OCI-LY7 (cell line): ENCODE measurements at regions not wholly inside any gene's neighbourhood (a gene's known extent, or its start where the extent isn't known, plus 50 kb on each side); places are given as distances from the start of the nearest gene placed in this dataset.

ENCODE experiments used
- CTCF ChIP-seq: fragments of 200-600 bp; sonication (generic); conservative IDR thresholded peaks from 2 replicates; pipeline ENCODE4 v1.5.1; 2014; ENCODE audit warnings: mild to moderate bottlenecking, antibody characterized with exemption, low read length, moderate library complexity, mixed read lengths
- EZH2phosphoT487 ChIP-seq: fragments of 200-600 bp; sonication (generic); IDR thresholded peaks from 2 replicates; pipeline ENCODE4 v1.6.1; 2018; ENCODE audit warnings: low read depth, borderline replicate concordance, mild to moderate bottlenecking, mixed run types, antibody characterized with exemption, low read length, moderate library complexity, mixed read lengths

- TF ChIP-seq CTCF (no peak), EZH2phosphoT487 (no peak)
These were observed 413.8 kb upstream of the CCDC54 start for GRCh38 chr3:106963442-106963841.
